Cardiac fibroblast (primary cell): ENCODE measurements at regions not wholly inside any gene's neighbourhood (a gene's known extent, or its start where the extent isn't known, plus 50 kb on each side); places are given as distances from the start of the nearest gene placed in this dataset.
"Not testable (repeated sequence)": the region's sequence is repeated elsewhere in the genome, so short reads cannot be mapped to it uniquely, and the experiment has no call there.

Source experiments
- DNase-seq, 2 donors: peaks; one replicate each; pipeline versions ENCODE4 v3.0.0 to v3.0.0-alpha.2; 2010; ENCODE audit warnings: low read depth in 2 of 2
- H3K4me3 ChIP-seq, 2 donors: replicated peaks in 1 of 2; 1 replicate in 1 of 2; 2 replicates in 1 of 2; pipeline ENCODE4 v1.5.1; 2011; ENCODE audit warnings: low read depth in 2 of 2, low read length in 2 of 2, mild to moderate bottlenecking in 2 of 2, moderate library complexity in 1 of 2
- CTCF ChIP-seq: IDR thresholded peaks from one replicate; pipeline ENCODE4 v1.5.1; 2011; ENCODE audit warnings: low read depth, mild to moderate bottlenecking, low read length, inconsistent platforms

DNA sequence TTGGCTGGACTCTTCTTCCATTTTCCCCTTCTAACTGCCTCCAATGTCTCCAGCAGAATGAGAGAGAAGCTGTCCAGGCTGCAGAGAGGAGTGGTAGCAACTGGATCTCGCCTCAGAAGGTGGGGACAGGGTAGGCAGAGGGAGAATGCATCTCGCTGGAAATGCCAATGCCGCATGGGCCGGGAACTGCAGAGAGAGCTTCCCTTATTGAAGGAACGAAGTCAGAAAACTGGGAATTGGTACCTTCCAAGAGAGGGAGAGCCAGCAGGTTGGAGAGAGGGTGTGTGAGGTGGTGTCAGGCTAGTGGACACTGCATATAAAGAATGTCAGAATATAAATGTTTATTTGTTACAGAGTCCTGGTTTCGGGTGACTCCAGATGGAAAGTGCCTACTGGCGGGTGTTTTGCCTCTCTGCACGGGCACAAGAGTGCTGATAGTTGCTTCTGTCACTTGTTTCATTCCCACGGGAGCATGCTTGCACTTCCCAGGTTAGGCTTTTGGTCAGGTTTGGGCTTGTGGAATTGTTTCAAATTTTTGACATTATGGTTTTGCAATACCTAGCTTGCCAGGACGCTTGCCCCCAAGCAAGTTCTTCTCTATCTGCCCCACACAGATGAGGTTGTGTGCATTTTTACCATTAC lies 156.8 kb upstream of the STS start:
- no peak for DNase-seq
- no peak for TF ChIP-seq CTCF
- no peak overlapping the region for H3K4me3 ChIP-seq

DNA sequence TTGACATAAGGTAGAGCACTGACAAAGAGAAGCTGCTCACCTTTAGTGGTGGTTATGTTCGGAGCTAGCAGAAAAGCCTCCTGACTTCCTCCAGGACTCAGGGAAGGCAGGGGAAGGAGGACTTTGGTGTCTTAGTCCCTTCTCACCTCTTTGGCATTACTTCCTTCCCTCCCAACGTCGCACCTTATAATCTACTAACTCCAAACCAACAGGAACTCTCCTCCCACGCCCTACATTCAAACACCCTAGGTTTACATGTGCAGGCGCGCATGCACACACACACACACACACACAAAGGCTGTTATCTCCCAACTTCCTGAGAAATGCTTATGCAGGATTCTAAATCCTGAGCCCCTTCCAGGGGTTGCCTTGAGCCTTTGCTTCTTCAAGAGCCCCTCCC lies 157.7 kb upstream of the STS start:
- no peak overlapping the region for H3K4me3 ChIP-seq
- no peak for DNase-seq
- no peak for TF ChIP-seq CTCF

DNA sequence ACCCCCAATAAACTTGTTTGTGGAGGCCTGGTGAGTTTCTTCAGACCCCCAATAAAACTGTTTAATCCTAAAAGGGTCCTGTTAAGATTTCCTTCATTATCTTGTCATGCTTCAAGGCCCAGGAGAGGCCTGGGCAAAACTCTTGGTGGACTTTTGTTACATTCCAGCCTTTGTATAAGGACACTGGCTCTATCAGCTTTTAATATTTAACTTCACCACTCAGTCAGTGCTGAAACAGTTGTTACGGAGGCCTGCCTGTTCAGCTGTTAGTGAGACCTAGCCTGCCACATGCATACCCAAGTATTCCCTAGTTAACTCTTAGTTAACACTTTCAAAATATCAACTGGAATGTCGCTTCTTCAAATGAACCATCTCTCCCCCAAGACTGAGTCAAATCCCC lies 158.8 kb upstream of the STS start:
- not testable (repeated sequence) for DNase-seq, H3K4me3 ChIP-seq

DNA sequence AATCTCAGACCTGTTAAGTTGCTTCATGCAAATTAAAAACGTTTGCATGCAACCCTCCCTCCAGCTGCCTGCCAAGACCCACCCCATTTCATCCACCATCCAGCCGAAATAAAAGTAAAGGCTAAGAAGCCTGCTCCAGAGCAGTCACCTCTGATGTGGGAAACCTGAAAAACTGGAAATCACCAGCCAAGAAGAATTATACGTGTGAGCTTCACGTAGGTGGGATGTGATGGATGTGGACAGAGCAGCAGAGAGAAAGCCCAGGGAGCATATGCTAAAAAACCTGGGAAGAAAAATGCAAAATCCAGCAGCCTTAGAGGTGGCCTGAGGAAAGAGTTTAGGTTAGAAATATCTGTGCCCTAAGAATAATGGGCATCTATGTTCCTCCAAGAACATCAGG lies 160.6 kb upstream of the STS start:
- DNase-seq = no peak
- TF ChIP-seq CTCF = no peak
- H3K4me3 ChIP-seq = no peak overlapping the region

- no peak for DNase-seq
- no peak overlapping the region for H3K4me3 ChIP-seq
- no peak for TF ChIP-seq CTCF
Observed at GRCh38 chrX:6985537-6985936, 162.0 kb upstream of the STS start.

GRCh38 chrX:6983207-6983955 lies 164.1 kb upstream of the STS start:
- TF ChIP-seq CTCF = no peak
- peak in 1 of 2 donors; percentile 2 for DNase-seq
- no peak overlapping the region for H3K4me3 ChIP-seq

- no peak for TF ChIP-seq CTCF
- no peak for DNase-seq
- H3K4me3 ChIP-seq = no peak overlapping the region
Observed at GRCh38 chrX:6981718-6982406, 165.7 kb upstream of the STS start.
